COLO829 (cell line): ENCODE measurements at regions not wholly inside any gene's neighbourhood (a gene's known extent, or its start where the extent isn't known, plus 50 kb on each side); places are given as distances from the start of the nearest gene placed in this dataset.
"Not testable (repeated sequence)": the region's sequence is repeated elsewhere in the genome, so short reads cannot be mapped to it uniquely, and the experiment has no call there.

Experiments
- DNase-seq: peaks from one replicate; pipeline ENCODE4 v3.0.0; 2012; ENCODE audit warnings: low spot score

DNA sequence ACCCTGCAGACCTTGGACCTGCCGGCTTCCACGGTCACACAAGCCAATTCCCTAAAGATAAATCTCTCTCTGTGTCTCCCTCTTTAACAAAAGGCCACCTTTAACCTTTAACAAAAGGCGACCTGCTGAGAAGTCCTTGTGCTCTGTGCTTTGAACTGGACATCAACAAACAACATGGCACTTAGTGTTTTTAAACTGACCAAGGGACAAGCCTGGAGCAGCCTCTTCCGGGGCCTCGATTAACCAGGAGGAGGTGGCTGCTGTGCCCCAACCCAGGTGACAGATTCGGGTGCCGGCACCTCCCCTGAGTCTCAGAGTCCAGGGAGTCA lies 135.3 kb downstream of the RTP5 start:
- no peak for DNase-seq

DNA sequence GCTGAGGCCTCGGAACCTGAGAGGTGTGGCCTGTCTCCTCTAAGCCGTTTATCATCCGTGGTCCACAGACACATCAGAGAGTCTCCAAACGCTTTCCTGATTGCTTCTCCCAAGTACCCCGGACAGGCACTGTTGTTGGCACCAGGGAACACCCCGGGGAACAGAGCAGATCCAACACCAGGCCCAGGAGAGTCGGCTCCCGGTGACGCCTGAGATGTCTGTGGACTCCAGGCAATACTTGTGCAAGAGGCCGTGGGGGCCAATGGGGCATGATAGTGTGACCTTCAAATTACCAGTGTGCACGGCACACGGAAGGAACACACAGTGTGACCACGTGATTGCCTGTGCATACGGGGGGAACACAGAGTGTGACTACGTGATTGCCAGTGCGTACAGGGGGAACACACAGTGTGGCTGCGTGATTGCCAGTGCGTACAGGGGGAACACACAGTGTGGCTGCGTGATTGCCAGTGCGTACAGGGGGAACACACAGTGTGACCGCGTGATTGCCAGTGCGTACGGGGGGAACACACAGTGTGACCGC lies 136.6 kb downstream of the RTP5 start:
- DNase-seq: not testable (repeated sequence)

DNA sequence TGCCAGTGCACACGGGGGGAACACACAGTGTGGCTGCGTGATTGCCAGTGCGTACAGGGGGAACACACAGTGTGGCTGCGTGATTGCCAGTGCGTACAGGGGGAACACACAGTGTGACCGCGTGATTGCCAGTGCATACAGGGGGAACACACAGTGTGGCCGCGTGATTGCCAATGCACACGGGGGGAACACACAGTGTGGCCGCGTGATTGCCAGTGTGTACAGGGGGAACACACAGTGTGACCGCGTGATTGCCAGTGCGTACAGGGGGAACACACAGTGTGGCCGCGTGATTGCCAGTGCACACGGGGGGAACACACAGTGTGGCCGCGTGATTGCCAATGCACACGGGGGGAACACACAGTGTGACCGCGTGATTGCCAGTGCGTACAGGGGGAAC lies 139.4 kb downstream of the RTP5 start:
- not testable (repeated sequence) for DNase-seq

DNA sequence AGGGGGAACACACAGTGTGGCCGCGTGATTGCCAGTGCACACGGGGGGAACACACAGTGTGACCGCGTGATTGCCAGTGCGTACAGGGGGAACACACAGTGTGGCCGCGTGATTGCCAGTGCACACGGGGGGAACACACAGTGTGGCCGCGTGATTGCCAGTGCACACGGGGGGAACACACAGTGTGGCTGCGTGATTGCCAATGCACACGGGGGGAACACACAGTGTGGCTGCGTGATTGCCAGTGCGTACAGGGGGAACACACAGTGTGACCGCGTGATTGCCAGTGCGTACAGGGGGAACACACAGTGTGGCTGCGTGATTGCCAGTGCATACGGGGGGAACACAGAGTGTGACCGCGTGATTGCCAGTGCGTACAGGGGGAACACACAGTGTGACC lies 140.3 kb downstream of the RTP5 start:
- DNase-seq: not testable (repeated sequence)

DNA sequence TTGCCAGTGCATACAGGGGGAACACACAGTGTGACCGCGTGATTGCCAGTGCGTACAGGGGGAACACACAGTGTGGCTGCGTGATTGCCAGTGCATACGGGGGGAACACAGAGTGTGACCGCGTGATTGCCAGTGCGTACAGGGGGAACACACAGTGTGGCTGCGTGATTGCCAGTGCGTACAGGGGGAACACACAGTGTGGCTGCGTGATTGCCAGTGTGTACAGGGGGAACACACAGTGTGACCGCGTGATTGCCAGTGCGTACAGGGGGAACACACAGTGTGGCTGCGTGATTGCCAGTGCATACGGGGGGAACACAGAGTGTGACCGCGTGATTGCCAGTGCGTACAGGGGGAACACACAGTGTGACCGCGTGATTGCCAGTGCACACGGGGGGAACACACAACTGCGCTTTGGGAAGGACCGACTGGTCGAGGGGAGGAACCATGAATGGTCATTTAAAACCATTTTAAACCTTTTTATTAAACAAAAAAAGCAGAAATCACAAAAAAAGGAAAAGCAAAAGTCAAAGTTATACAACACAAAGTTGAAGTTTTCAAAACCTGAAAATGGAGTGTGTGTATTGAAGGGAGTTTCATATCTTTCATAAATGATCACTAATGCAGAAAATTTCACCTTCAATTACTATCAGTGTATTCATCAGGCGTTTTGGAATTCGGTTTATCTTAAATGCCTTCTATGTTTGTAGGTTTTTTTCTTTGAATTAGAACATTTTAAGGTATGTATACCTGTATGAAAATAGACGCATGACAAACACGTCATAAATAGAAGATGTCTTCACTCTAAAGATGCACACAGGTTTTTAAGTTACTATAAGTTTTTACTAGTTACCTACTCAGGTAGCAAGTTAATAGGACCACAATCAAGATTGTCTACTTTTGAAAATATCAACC lies 141.0 kb downstream of the RTP5 start:
- not testable (repeated sequence) for DNase-seq

DNA sequence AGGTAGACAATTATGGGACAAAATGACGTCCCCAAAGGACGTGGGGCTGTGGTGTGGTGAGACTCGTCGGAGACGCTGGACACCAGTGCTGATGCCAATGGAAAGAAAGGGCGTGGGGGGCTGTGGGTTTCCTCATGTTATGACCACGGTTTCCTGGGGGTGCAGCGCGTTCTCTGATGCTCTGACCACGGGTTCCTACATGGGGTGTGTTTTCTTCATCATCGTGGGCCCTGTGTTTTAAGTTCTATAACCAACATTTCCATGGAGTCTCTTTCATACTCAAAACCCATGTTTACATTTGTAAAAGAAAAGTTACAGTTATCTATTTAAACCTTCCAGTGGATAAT lies 141.6 kb downstream of the RTP5 start:
- no peak for DNase-seq

DNA sequence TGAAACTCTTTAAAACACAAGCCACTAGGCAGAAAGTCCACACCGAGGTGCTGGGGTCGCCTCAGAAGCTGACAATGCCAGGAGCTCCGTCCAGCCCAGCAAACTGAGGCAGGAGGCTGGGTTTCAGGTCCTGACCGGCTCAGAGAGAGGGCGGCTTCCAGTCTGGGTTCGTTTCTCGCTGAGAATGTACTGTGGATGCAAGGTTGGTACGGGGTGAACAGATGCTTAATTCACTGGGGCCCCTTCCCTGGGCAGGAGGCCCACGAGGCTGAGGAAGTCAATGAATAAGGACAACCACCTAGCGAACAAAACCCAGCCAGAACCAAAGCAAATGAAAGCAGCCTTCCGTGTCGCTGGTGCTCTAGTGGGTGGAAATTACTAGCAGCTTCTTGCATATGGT lies 142.0 kb downstream of the RTP5 start:
- DNase-seq: no peak

DNA sequence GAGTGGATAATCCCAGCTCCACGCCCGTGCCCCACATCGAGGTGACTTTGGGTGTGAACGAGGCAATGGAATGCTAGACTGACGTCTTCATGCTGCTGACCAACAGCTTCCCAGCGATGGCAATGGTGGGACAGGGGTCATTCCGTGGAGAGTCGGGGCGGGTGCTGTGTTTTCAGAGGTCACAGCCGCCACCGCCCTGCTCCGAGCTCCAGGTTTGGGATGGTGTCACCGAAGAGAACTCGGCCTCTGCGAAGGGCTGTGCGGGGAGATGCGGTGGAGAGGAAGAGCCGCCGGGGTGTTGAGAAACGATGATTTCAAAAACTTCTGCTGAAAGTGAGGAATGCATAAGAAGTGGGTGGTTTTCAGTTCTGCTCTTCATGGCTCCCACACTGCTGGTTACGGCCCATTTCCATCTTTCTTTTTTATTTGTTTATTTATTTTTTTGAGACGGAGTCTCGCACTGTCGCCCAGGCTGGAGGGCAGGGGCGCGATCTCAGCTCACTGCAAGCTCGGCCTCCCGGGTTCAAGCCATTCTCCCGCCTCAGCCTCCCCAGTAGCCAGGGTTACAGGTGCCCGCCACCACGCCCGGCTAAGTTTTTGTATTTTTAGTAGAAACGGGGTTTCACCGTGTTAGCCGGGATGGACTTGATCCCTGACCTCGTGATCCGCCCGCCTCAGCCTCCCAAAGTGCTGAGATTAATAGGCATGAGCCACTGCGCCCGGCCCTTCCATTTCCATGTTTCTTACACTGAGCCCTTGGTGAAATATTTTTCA lies 142.6 kb downstream of the RTP5 start:
- DNase-seq: no peak

DNA sequence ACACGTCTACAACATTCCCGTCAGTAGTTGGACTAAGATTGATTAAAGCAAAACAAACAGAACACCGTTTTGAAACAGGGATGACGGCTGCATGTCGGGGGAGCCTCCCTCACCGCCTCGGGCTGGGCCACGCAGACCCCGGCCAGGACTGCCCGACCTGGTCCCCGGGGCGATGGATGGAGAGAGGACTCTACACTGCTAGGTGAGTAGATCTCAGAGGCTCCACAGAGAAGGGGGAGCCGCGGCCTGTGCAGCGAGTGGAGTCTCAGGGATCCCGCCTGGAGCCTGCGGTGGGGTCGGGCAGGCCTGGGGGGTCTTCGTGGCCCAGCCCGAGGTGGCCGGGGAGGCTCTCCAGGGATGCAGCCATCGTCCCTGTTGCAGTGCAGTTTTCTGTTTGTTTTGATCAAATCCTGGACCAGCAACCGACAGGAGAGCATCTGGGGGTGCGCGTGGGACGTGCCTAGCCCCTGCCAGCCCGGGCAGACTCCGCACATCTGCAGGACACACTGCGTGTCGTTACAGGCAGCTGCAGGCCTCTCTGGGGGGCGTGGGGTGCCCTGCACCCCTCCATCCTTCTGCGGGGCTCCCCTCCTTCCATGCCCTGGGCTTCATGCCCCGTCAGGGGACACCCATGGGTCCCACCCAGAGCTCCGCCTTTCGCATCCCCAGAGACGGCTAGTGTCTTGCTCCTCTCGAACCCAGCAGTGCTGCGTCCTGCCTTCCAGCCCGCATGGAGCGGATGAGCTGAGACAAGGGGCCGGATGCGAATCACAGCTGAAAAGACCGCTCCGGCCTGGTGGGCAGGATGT lies 143.6 kb downstream of the RTP5 start:
- no peak for DNase-seq

DNA sequence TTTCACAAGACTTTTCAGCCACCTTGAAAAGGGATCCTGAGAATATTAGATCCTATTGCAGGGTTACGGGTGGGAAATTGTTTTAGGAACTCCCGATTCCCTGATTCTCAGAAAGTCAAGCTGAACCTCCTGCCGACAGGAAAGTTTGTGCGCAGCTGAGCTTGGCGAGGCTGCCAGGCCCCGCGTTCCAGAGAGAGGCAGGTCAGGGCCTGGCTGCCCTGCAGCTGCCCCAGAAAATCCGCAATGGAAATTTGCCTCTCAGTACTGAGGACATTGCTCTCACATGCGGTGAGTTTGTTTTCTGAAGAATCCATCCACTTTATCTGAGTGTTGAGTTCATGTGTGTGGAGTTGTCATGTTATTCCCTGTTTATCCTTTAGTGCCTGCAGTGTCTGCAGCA lies 144.2 kb downstream of the RTP5 start:
- no peak for DNase-seq

DNA sequence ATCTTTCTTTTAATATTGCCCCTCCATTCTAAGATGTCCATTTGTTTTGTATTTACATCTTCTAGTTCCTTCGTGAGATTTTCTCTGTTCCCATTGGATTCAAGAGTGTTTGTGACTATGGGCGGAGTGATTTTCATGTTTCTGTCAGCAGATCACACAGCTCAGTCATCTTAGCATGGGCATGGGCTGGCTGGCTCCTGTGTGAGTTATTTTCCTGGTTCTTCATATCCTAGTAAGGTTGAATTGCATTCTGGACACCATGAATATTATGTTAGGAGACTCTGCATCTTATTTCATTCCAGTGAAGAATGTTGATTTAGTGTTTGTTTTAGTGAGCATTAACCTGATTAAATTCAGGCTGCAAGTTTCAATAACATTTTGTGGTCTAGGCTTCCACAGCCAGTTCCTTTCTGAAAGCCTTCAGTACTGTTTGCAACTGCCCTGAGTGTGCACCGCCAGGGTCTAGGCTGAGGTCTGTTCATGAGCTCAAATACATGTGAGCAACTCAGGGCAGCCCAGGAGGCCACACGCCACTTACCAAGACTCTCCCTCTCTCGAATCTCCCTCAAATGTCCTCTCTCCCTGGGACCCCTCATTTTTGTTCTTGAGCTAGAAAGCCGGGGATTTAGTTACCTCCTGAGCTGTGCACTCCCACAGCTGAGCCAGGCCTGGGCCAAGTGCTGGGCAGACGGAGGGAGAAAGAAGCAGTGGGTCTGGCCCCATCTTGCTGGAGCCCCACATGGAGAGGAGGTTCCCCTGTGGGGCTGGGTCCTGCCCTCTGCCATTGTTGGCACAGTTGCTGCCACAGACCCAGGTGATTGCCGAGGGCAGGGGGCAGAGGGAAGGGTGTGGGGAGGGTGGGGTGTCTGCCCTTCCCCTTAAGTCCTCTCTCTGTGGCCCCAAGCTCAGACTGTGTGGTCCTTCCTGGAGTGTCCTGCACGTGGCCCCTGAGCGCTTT lies 145.9 kb downstream of the RTP5 start:
- no peak for DNase-seq

DNA sequence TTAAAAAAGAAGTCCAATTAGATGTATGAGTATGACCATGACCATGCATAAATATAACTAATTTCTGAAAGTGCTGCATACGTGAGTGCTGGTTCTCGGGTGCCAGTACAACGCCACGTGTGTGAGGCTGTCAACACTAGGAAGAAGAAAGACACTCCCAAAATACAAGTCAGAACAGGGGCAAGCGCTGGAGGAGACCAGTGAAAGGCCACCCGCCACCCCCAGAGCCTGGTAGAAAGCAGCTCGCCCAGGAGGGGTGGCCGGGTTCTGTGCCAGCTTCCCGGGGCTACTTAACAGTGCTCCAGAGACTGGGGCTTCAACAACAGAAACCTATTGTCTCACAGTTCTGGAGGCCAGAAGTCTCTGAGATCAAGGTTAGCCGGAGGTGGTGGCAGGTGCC lies 147.6 kb downstream of the RTP5 start:
- DNase-seq: no peak

DNA sequence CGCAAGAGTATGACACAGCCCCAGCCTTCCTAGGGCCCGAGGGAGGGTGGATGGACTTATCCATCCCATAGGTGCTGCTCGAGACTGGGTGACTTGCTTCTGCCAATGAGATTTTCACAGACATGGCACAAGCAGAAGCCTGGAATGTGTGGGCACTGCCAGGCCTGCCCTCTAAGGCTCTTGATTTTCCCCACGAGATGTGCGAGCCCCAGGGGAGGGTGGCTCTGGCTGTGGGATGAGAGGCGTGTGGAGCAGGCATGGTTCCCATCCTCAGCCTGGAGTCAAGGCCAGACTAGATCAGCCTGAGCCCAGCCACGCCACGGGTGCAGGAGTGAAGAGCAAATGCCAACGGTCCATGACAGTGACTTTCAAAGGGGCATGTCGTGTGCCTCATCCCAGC lies 148.9 kb downstream of the RTP5 start:
- not testable (repeated sequence) for DNase-seq

DNA sequence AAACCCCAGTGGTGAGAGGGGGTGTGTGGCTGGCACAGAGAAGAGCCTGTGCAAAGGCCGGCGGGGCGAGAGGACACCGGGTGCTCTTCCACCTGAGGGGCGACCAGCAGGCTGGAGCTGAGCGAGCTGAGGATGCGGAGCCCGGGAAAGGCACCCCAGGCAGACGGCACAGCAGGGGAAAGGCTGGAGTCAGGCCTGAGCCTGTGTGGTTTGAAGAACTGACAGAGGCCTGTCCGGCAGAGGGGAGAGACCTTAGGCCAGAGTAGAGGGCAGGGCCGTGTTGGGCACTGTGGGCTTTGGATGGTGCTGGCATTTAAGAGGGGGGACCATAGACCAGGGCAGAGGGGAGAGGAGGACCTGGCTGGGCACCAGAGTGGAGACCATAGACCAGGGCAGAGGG lies 149.8 kb downstream of the RTP5 start:
- DNase-seq: no peak

DNA sequence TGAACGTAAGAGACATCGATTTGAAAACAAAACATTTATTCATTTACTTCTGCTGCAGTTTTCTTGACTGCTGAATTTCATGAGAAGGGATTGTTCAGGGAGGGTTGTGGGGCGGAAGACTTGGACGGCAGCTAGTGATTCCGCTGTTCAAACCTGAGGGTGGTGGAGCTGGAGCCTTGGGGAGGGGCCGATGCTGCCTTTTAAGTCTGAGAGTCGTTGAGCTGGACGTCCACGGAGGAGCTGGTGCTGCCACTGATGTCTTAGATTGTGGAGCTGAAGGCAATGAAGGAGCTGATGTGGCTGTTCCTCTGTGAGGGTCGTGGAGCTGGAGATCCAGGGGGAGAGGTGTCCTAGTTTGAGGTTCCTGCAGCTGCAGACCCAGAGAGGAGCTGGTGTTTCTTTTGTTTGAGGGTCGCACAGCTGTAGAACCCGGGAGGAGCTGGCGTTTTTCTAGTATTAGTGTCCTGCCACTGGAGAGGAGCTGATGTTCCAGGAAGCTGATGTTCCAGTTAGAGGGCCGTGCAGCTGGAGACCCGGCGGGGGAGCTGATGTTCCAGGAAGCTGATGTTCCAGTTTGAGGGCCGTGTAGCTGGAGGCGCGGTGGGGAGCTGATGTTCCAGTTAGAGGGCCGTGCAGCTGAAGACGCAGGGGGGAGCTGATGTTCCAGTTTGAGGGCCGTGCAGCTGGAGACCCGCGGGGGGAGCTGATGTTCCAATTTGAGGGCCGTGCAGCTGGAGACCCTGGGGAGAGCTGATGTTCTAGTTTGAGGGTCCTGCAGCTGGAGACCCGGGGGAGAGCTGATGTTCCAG lies 150.9 kb downstream of the RTP5 start:
- DNase-seq: no peak

DNA sequence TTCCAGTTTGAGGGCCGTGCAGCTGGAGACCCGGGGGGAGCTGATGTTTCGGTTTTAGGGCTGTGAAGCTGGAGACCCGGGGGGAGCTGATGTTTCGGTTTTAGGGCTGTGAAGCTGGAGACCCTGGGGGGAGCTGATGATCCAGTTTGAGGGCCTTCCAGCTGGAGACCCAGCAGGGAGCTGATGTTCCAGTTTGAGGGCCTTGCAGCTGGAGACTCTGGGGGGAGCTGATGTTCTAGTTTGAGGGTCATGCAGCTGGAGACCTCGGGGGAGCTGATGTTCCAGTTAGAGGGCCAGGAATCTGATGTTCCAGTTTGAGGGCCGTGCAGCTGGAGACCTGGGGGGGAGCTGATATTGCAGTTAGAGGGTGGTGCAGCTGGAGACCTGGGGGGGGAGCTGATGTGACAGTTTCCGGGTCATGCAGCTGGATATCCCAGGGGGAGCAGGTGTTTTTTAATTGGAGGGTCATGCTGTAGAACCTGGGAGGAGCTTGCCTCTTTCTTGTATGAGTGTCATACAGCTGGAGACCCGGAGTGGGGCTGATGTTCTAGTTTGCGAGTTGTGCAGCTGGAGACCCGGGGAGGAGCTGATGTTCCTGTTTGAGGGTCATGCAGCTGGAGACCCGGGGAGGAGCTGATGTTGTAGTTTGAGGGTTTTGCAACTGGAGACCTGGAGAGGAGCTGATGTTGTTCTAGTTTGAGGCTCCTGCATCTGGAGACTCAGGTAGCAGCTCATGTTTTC lies 153.2 kb downstream of the RTP5 start:
- DNase-seq: no peak

DNA sequence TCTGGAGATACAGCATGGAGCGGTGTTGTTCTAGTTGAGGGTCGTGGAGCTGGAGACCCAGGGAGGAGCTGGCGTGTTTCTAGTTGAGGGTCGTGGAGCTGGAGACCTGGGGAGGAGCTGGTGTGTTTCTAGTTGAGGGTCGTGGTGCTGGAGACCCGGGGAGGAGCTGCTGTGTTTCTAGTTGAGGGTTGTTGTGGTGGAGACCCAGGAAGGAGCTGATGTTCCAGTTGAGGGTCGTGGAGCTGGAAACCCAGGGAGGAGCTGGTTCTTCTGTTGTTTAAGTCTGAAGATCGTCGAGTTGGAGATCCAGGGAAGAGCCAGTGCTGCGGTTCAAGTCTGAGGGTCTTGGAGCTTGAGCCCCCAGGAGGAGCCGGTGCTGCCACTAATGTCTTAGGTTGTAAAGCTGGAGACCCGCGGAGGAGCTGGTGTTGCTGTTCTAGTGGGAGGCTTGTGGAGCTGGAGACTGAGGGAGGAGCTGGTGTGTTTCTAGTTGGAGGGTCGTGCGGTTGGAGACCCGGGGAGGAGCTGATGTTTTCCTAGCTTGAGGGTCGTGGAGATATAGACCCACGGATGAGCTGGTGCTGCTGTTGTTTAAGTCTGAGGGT lies 155.3 kb downstream of the RTP5 start:
- DNase-seq: no peak

DNA sequence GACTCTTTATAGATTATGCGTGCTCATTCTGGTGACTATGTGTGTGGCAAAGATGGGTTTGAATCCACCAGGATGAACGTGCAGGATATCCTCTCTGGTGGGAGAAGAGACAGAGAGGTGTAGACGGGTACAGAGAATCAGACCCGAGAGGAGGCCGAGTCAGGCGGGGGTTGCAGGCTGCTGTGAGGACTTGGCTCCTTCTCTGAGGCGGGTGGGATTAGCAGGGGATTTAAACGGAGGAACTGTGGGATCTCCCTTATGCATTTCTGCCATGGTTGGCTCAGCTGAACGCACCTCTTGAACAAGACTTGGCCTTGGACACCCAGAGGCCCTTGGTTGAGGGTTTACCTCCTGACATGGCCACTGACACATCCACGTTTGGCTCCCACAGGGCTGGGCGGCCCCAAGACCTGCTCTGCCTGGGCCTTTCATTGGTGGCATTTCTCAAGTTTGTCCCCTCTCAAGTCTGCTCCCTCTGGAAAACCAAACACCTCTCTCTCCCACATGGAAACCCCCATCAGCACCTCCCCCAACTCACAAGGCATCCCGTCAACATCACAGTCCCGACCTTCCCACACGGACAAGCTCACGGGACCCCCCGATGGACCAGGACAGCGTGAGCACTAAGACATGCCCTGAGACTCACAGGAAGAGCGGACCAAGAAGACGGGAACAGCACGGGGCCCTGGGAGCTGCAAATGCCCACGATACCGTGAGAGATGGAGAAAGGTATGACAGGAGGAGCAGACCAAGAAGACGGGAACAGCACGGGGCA lies 158.3 kb downstream of the RTP5 start:
- no peak for DNase-seq
